Astrocyte (in vitro differentiated cells and primary cell): ENCODE measurements at regions not wholly inside any gene's neighbourhood (a gene's known extent, or its start where the extent isn't known, plus 50 kb on each side); places are given as distances from the start of the nearest gene placed in this dataset.

Experiments
- CTCF ChIP-seq: IDR thresholded peaks from 2 replicates; pipeline ENCODE4 v1.5.1; 2011; ENCODE audit warnings: low read depth, mild to moderate bottlenecking, inconsistent platforms, low read length, moderate library complexity; ENCODE audit not compliant: insufficient read depth
- EZH2 ChIP-seq: IDR thresholded peaks from 2 replicates; pipeline ENCODE4 v1.6.1; 2012; ENCODE audit warnings: mild to moderate bottlenecking, low read length, inconsistent platforms; ENCODE audit not compliant: insufficient read depth

- TF ChIP-seq CTCF (no peak), EZH2 (no peak)
Measured at GRCh38 chr3:28935146-28935545, 345.7 kb upstream of the RBMS3 start.
